K562 (cell line): ENCODE measurements at regions not wholly inside any gene's neighbourhood (a gene's known extent, or its start where the extent isn't known, plus 50 kb on each side); places are given as distances from the start of the nearest gene placed in this dataset.

ENCODE experiments used
- ATAC-seq: fragments of 200-7000 bp; cut with Tn5 transposase; 3 replicates; pipeline ENCODE4 v1.9.1; 2020; ENCODE audit warnings: moderate library complexity
- BruUV-seq: library from RNA; stranded (reverse); fragments of 400-500 nt; replicated peaks from 2 replicates; lab custom pipeline; 2021; lab: Mats Ljungman, UMichigan
- CTCF ChIA-PET: fragments of 300-600 bp; formaldehyde crosslinking; extraction: SDS; loops from one replicate; lab custom pipeline; 2021; ENCODE audit warnings: low intra/inter-chr PET ratio; lab: Yijun Ruan, JAX
- POLR2A ChIA-PET: fragments of 300-600, 350-650 bp; sonication (Branson Sonifier 250); formaldehyde crosslinking; extraction: SDS; loops from one replicate; lab custom pipeline; 2021; ENCODE audit warnings: antibody characterized with exemption, inconsistent platforms; lab: Yijun Ruan, JAX
- DNase-seq, 4 experiments: peaks; one replicate each; pipeline versions ENCODE4 v3.0.0 to v3.0.0-alpha.2; 2011 to 2018; ENCODE audit warnings: low spot score in 3 of 4, mixed read lengths in 3 of 4; ENCODE audit errors: extremely low read depth in 1 of 4
- FAIRE-seq: peaks from 2 replicates; lab custom pipeline; 2011; peaks lifted over from hg19 to GRCh38; lab: Jason Lieb, UNC
- H2AFZ ChIP-seq: 2 replicates; pipeline ENCODE4 v1.6.0; 2011; ENCODE audit warnings: low read depth, low read length, control low read depth, inconsistent platforms
- H3K27ac ChIP-seq: fragments of 200-600 bp; 3 replicates; pipeline ENCODE4 v1.8.0; 2011; ENCODE audit warnings: low read depth, mild to moderate bottlenecking, control low read depth, inconsistent platforms, low read length, moderate library complexity, mixed read lengths; ENCODE audit errors: extremely low read depth
- H3K27me3 ChIP-seq, 2 experiments: fragments of 300-600 bp in 1 of 2; 2 replicates in 1 of 2; 3 replicates in 1 of 2; pipeline versions ENCODE4 v1.6.0 to v1.8.0; 2011; ENCODE audit warnings: inconsistent platforms in 2 of 2, low read length in 2 of 2, mild to moderate bottlenecking in 1 of 2, mixed read lengths in 1 of 2, moderate library complexity in 1 of 2; ENCODE audit not compliant: control insufficient read depth in 2 of 2, insufficient read depth in 2 of 2
- H3K36me3 ChIP-seq: fragments of 300-600 bp; 3 replicates; pipeline ENCODE4 v1.8.0; 2011; ENCODE audit warnings: mild to moderate bottlenecking, low read length, inconsistent platforms; ENCODE audit not compliant: control insufficient read depth, insufficient read depth
- H3K4me1 ChIP-seq, 2 experiments: fragments of 200-600 bp in 1 of 2; replicated peaks in 1 of 2; 2 replicates in 1 of 2; 3 replicates in 1 of 2; pipeline versions ENCODE4 v1.5.1 to v1.8.0; 2011; ENCODE audit warnings: inconsistent platforms in 2 of 2, low read length in 2 of 2, mild to moderate bottlenecking in 1 of 2, mixed read lengths in 1 of 2, moderate library complexity in 1 of 2; ENCODE audit not compliant: control insufficient read depth in 2 of 2, insufficient read depth in 2 of 2
- H3K4me2 ChIP-seq: 2 replicates; pipeline ENCODE4 v1.6.1; 2011; ENCODE audit warnings: low read length, control low read depth, inconsistent platforms, mixed read lengths; ENCODE audit not compliant: insufficient read depth
- H3K4me3 ChIP-seq: fragments of 200-600 bp; sonication (generic), shearing (Covaris generic); 2 replicates; pipeline ENCODE4 v1.5.1; 2016; ENCODE audit warnings: control low read depth, inconsistent platforms
- H3K79me2 ChIP-seq: fragments of 200-600 bp; 3 replicates; pipeline ENCODE4 v1.8.0; 2011; ENCODE audit warnings: low read length, inconsistent platforms; ENCODE audit not compliant: control insufficient read depth, insufficient read depth
- H3K9ac ChIP-seq, 2 experiments: 2 replicates each; pipeline versions ENCODE4 v1.6.0 to v1.6.1; 2011; ENCODE audit warnings: low read depth in 2 of 2, low read length in 2 of 2, control low read depth in 1 of 2, inconsistent platforms in 1 of 2, mild to moderate bottlenecking in 1 of 2, mixed read lengths in 1 of 2; ENCODE audit not compliant: insufficient read depth in 1 of 2
- H3K9me1 ChIP-seq: one replicate; pipeline ENCODE4 v1.6.0; 2011; ENCODE audit warnings: inconsistent platforms, mild to moderate bottlenecking, low read length, moderate library complexity; ENCODE audit not compliant: control insufficient read depth, insufficient read depth
- H3K9me3 ChIP-seq: replicated peaks from 2 replicates; pipeline ENCODE4 v1.5.1; 2011; ENCODE audit warnings: low read depth, low read length, inconsistent platforms; ENCODE audit not compliant: control insufficient read depth, insufficient read depth
- H4K20me1 ChIP-seq: replicated peaks from 2 replicates; pipeline ENCODE4 v1.6.1; 2011; ENCODE audit warnings: low read length, inconsistent platforms, mixed read lengths; ENCODE audit not compliant: control insufficient read depth, insufficient read depth
- BCOR ChIP-seq: fragments of 450-650 bp; IDR thresholded peaks from 2 replicates; pipeline ENCODE4 v1.6.1; 2016
- CCAR2 ChIP-seq: fragments of 200-400 bp; formaldehyde crosslinking; IDR thresholded peaks from 2 replicates; pipeline ENCODE4 v1.6.1; 2017; ENCODE audit warnings: mild to moderate bottlenecking, low read depth, low read length
- KAT7 ChIP-seq: sonication (generic); formaldehyde crosslinking; IDR thresholded peaks from 2 replicates; pipeline ENCODE4 v1.8.0; 2022; ENCODE audit warnings: missing genetic modification reagents, mild to moderate bottlenecking, borderline replicate concordance
- SAP30 ChIP-seq: fragments of 200-600 bp; sonication (generic); IDR thresholded peaks from 2 replicates; pipeline ENCODE4 v1.6.1; 2012; ENCODE audit warnings: borderline replicate concordance, low read depth, mild to moderate bottlenecking, moderate library complexity, low read length, control low read depth, inconsistent platforms; ENCODE audit not compliant: insufficient read depth, poor library complexity, severe bottlenecking
- YY1 ChIP-seq, 3 experiments: IDR thresholded peaks; 2 replicates each; pipeline ENCODE4 v1.6.1; 2011; ENCODE audit warnings: low read length in 2 of 3, mild to moderate bottlenecking in 2 of 3, moderate library complexity in 2 of 3, borderline replicate concordance in 1 of 3, control low read depth in 1 of 3, low read depth in 1 of 3; ENCODE audit not compliant: insufficient read depth in 3 of 3, insufficient replicate concordance in 2 of 3, control insufficient read depth in 1 of 3, insufficient read length in 1 of 3; ENCODE audit errors: extremely low read depth in 1 of 3
- ZBTB8A ChIP-seq: fragments of 450-650 bp; IDR thresholded peaks from 2 replicates; pipeline ENCODE4 v1.6.1; 2018; ENCODE audit warnings: mild to moderate bottlenecking, moderate library complexity; ENCODE audit not compliant: partially characterized antibody
- ZKSCAN3 ChIP-seq: fragments of 250-450 bp; sonication (Bioruptor Pico); IDR thresholded peaks from 2 replicates; pipeline ENCODE4 v1.4.0; 2020
- ZNF644 ChIP-seq: fragments of 200-800 bp; sonication (Bioruptor generic); IDR thresholded peaks from 2 replicates; pipeline ENCODE4 v1.6.1; 2016; ENCODE audit warnings: low read depth, missing genetic modification characterization, missing compliant biosample characterization
- WGBS: fragments of 100-300 bp; shearing (Covaris generic); methylation state at CpG from one replicate; pipeline ENCODE4 v1.1.6; 2016; ENCODE audit warnings: low coverage, mixed read lengths; ENCODE audit not compliant: insufficient coverage; ENCODE audit errors: missing lambda C conversion rate; 5-methylcytosine and 5-hydroxymethylcytosine counted together
- in situ Hi-C: fragments of 300-500 bp; cut with MboI; formaldehyde crosslinking; loops from 4 replicates; pipeline ENCODE4 v1.15.0; 2018; ENCODE audit warnings: inconsistent platforms, mixed read lengths
- intact Hi-C: fragments of 100-400 bp; cut with micrococcal nuclease; formaldehyde crosslinking; loops from 2 replicates; pipeline ENCODE4 v1.14.2; 2022
- TF ChIP-seq, protein P1 (sequence below): fragments of 450-650 bp; formaldehyde crosslinking; IDR thresholded peaks from 2 replicates; pipeline ENCODE4 v1.4.0; 2020; ENCODE audit warnings: mild to moderate bottlenecking
- TF ChIP-seq, protein P2 (sequence below): fragments of 200-800 bp; sonication (Bioruptor generic); IDR thresholded peaks from 2 replicates; pipeline ENCODE4 v1.6.1; 2016; ENCODE audit warnings: missing genetic modification characterization, missing compliant biosample characterization
- TF ChIP-seq, protein P3 (sequence below): fragments of 250-450 bp; sonication (Bioruptor Pico); IDR thresholded peaks from 2 replicates; pipeline ENCODE4 v1.5.0; 2020; ENCODE audit warnings: mild to moderate bottlenecking, borderline replicate concordance
- TF ChIP-seq, protein P4 (sequence below): fragments of 250-450 bp; sonication (Bioruptor Pico); IDR thresholded peaks from 2 replicates; pipeline ENCODE4 v1.6.1; 2021; ENCODE audit warnings: mild to moderate bottlenecking

DNA sequence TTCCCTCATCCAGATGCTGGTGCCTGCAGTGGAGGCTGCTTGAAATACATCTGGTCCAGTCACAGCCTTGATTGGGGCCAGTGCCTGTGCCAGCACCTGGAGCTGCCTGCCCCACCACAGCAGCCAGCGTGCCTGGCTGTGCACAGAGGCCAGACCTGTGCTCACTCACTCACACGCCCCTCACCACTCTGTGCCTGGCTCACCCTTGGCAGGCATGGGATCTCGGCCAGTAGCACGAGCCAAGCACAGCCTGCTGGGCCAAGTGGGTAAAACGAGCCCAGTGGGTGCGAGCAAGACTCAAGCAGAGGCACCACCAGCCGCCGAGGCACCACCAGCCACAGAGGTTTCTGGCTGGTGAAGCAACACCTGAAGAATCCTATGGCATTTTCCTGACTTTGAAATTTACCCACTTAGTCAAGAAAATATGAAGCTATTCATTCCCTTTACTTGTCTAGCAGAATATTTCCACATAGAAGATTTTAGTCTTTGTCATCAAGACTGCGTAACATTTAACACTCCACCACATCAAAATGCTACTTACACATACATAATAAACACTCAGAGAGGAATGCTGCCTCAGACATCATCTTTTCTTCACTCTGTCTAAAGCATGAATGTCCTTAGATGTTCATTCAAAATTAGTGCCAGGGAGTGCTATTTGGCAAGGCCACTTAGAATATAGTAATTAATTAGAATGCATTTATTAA lies 424.3 kb upstream of the FAT3 start:
- H3K9me3 ChIP-seq, result no peaks in the 10 kb centered on the region; the same call in 1 of the 2 replicates
- no peaks in the 10 kb centered on the region for H3K27me3 ChIP-seq
- H3K4me2 ChIP-seq, result no peak overlapping the region
- H3K4me1 ChIP-seq, result peaks cover 4 to 8% of the 10 kb centered on the region in 2 experiments; a peak in 3 of 5 replicates
- BruUV-seq, result no TSS peak
- intact Hi-C loops, result no loop called here
- no peaks in the 10 kb centered on the region for H3K9me1 ChIP-seq
- no peaks in the 10 kb centered on the region for H3K79me2 ChIP-seq
- ChIA-PET CTCF (no interaction called here), POLR2A (no interaction called here)
- no peak overlapping the region for H3K9ac ChIP-seq
- no peak overlapping the region for H3K27ac ChIP-seq
- no peak for ATAC-seq
- no peak for DNase-seq
- no peaks in the 10 kb centered on the region for H4K20me1 ChIP-seq
- no peak overlapping the region for H2AFZ ChIP-seq
- H3K4me3 ChIP-seq, result no peak overlapping the region
- in situ Hi-C loops, result no loop called here
- WGBS, result 40% methylated on average over 9 of the region's 9 CpGs
- H3K36me3 ChIP-seq, result no peaks in the 10 kb centered on the region
- FAIRE-seq, result no peak
- TF ChIP-seq, protein P1, sequence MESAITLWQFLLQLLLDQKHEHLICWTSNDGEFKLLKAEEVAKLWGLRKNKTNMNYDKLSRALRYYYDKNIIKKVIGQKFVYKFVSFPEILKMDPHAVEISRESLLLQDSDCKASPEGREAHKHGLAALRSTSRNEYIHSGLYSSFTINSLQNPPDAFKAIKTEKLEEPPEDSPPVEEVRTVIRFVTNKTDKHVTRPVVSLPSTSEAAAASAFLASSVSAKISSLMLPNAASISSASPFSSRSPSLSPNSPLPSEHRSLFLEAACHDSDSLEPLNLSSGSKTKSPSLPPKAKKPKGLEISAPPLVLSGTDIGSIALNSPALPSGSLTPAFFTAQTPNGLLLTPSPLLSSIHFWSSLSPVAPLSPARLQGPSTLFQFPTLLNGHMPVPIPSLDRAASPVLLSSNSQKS (CRISPR knock-in tag), result no peak
- TF ChIP-seq, protein P2, sequence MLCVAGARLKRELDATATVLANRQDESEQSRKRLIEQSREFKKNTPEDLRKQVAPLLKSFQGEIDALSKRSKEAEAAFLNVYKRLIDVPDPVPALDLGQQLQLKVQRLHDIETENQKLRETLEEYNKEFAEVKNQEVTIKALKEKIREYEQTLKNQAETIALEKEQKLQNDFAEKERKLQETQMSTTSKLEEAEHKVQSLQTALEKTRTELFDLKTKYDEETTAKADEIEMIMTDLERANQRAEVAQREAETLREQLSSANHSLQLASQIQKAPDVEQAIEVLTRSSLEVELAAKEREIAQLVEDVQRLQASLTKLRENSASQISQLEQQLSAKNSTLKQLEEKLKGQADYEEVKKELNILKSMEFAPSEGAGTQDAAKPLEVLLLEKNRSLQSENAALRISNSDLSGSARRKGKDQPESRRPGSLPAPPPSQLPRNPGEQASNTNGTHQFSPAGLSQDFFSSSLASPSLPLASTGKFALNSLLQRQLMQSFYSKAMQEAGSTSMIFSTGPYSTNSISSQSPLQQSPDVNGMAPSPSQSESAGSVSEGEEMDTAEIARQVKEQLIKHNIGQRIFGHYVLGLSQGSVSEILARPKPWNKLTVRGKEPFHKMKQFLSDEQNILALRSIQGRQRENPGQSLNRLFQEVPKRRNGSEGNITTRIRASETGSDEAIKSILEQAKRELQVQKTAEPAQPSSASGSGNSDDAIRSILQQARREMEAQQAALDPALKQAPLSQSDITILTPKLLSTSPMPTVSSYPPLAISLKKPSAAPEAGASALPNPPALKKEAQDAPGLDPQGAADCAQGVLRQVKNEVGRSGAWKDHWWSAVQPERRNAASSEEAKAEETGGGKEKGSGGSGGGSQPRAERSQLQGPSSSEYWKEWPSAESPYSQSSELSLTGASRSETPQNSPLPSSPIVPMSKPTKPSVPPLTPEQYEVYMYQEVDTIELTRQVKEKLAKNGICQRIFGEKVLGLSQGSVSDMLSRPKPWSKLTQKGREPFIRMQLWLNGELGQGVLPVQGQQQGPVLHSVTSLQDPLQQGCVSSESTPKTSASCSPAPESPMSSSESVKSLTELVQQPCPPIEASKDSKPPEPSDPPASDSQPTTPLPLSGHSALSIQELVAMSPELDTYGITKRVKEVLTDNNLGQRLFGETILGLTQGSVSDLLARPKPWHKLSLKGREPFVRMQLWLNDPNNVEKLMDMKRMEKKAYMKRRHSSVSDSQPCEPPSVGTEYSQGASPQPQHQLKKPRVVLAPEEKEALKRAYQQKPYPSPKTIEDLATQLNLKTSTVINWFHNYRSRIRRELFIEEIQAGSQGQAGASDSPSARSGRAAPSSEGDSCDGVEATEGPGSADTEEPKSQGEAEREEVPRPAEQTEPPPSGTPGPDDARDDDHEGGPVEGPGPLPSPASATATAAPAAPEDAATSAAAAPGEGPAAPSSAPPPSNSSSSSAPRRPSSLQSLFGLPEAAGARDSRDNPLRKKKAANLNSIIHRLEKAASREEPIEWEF (CRISPR knock-in tag), result no peak
- TF ChIP-seq YY1 (IDR thresholded peaks at IDR 0.05; ENCODE audit: borderline replicate concordance in 1 of 3, control insufficient read depth in 1 of 3, extremely low read depth in 1 of 3, insufficient read depth in 3 of 3, insufficient read length in 1 of 3, insufficient replicate concordance in 2 of 3, low read depth in 1 of 3, low read length in 2 of 3) (no peak), ZNF644 (tag) (no peak), SAP30 (no peak), ZBTB8A (no peak), KAT7 (CRISPR knock-in tag) (no peak), BCOR (no peak), ZKSCAN3 (no peak), CCAR2 (no peak)
- TF ChIP-seq, protein P3, sequence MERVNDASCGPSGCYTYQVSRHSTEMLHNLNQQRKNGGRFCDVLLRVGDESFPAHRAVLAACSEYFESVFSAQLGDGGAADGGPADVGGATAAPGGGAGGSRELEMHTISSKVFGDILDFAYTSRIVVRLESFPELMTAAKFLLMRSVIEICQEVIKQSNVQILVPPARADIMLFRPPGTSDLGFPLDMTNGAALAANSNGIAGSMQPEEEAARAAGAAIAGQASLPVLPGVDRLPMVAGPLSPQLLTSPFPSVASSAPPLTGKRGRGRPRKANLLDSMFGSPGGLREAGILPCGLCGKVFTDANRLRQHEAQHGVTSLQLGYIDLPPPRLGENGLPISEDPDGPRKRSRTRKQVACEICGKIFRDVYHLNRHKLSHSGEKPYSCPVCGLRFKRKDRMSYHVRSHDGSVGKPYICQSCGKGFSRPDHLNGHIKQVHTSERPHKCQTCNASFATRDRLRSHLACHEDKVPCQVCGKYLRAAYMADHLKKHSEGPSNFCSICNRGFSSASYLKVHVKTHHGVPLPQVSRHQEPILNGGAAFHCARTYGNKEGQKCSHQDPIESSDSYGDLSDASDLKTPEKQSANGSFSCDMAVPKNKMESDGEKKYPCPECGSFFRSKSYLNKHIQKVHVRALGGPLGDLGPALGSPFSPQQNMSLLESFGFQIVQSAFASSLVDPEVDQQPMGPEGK (CRISPR knock-in tag), result no peak
- TF ChIP-seq, protein P4, sequence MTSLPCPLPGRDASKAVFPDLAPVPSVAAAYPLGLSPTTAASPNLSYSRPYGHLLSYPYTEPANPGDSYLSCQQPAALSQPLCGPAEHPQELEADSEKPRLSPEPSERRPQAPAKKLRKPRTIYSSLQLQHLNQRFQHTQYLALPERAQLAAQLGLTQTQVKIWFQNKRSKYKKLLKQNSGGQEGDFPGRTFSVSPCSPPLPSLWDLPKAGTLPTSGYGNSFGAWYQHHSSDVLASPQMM (CRISPR knock-in tag), result no peak
